Fibroblast of lung (primary cell): ENCODE measurements at regions not wholly inside any gene's neighbourhood (a gene's known extent, or its start where the extent isn't known, plus 50 kb on each side); places are given as distances from the start of the nearest gene placed in this dataset.

Experiments used
- CTCF ChIP-seq, 2 donors: IDR thresholded peaks in 1 of 2; conservative IDR thresholded peaks in 1 of 2; 1 replicate in 1 of 2; 2 replicates in 1 of 2; pipeline ENCODE4 v1.5.1; 2011 to 2012; ENCODE audit warnings: low read length in 2 of 2, control low read depth in 1 of 2, inconsistent platforms in 1 of 2, low read depth in 1 of 2, mild to moderate bottlenecking in 1 of 2
- EZH2 ChIP-seq: IDR thresholded peaks from 2 replicates; pipeline ENCODE4 v1.5.1; 2012; ENCODE audit warnings: low read length, control low read depth, mild to moderate bottlenecking; ENCODE audit errors: missing control alignments

- TF ChIP-seq CTCF (conservative IDR thresholded peaks at IDR 0.05 in 1 of 2, IDR thresholded peaks at IDR 0.05 in 1 of 2; ENCODE audit: low read depth in 1 of 2, low read length in 2 of 2) (no peak), EZH2 (no peak)
Measured at GRCh38 chr14:49516286-49516685, 69.9 kb downstream of the RPS29 start.
